Vagina (tissue), 2 donors: ENCODE measurements at regions not wholly inside any gene's neighbourhood (a gene's known extent, or its start where the extent isn't known, plus 50 kb on each side); places are given as distances from the start of the nearest gene placed in this dataset.

Experiments
- CTCF ChIP-seq, 3 experiments: fragments of 450-650 bp in 2 of 3; fragments of 200-600 bp in 1 of 3; sonication (generic) in 1 of 3; IDR thresholded peaks; one replicate each; pipeline ENCODE4 v1.5.1; 2017 to 2019; ENCODE audit warnings: antibody characterized with exemption in 3 of 3, mild to moderate bottlenecking in 2 of 3, moderate library complexity in 2 of 3
- POLR2A ChIP-seq, 2 donors: fragments of 450-650 bp; IDR thresholded peaks; one replicate each; pipeline ENCODE4 v1.6.1; 2017; ENCODE audit warnings: antibody characterized with exemption in 2 of 2, mild to moderate bottlenecking in 2 of 2, moderate library complexity in 2 of 2
- POLR2AphosphoS5 ChIP-seq, 2 donors: sonication (generic); formaldehyde crosslinking; IDR thresholded peaks; one replicate each; pipeline ENCODE4 v1.9.0; 2017; ENCODE audit warnings: antibody characterized with exemption in 2 of 2, mild to moderate bottlenecking in 2 of 2, low read depth in 1 of 2; ENCODE audit not compliant: insufficient read depth in 1 of 2

- TF ChIP-seq CTCF (IDR thresholded peaks at IDR 0.05) (no peak), POLR2A (IDR thresholded peaks at IDR 0.05) (no peak), POLR2AphosphoS5 (IDR thresholded peaks at IDR 0.05; ENCODE audit: insufficient read depth in 1 of 2, low read depth in 1 of 2) (no peak)
Measured at GRCh38 chr14:97036086-97036852, 239.1 kb downstream of the VRK1 start.
